ENCODE measurements at regions not wholly inside any gene's neighbourhood (a gene's known extent, or its start where the extent isn't known, plus 50 kb on each side); places are given as distances from the start of the nearest gene placed in this dataset.
"Not testable (repeated sequence)": the region's sequence is repeated elsewhere in the genome, so short reads cannot be mapped to it uniquely, and the experiment has no call there.

DNA sequence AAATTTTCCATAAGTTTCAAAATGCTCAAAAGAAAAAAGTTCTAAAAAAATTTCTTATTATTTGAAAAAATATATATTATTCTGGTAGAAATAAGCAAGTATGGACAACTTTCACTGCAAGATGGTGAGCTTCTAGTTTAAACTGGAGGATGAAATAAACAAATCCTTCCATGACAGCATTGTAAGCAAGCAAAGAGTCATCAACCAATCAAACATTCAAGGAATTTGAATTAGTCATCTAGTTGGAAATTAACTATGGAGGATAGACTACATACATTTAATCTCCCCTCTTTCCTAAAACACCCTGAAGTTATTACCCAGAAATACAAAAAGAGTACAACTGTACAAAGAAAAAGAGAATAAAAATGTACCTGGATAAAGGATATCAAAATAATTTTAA, 51.0 kb upstream of the IRX5 start:
- DNase-seq, result no peak

GRCh38 chr16:54878301-54878700, 52.4 kb upstream of the IRX5 start:
- DNase-seq, result no peak

DNA sequence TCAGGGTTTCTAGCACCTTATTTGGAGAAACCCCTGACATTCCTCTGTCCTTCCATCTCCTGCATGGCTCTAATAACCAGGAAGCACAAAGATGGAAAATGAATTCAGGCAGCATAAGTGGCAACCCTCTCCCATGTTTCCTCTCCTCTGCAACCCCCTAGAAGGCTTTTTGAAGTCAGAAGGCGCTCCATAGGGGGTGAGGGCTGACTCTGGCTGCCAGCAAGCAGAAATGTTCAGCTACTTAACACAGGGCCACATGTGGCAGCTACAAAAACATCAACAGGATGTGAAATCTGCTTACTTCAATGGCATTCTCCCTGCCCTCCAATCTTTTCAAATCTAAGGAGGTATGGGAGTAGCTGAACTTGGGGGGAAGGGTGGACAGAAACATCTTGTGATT, 55.2 kb upstream of the IRX5 start:
- DNase-seq, result no peak

GRCh38 chr16:54873716-54874373, 56.8 kb upstream of the IRX5 start:
- DNase-seq, result not testable (repeated sequence)

DNA sequence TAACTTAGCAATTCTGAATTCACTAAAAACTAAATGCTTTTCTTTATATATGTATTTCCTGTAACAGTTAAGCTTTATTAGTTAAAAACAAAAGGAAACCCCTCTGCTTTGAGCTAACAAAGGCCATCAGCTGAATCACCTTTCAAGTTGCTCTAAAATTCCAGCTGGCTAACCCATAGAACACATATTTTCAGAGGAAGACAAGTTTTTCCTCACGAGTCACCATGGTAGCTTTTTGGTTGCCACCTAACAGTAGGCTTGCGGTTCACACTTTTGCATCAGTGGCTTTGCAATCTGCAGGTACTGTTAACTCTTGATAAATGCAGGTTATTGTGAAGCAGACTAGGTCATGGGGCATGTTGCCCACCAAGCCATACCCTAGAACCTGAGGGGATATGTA, 57.6 kb upstream of the IRX5 start:
- no peak for DNase-seq

DNA sequence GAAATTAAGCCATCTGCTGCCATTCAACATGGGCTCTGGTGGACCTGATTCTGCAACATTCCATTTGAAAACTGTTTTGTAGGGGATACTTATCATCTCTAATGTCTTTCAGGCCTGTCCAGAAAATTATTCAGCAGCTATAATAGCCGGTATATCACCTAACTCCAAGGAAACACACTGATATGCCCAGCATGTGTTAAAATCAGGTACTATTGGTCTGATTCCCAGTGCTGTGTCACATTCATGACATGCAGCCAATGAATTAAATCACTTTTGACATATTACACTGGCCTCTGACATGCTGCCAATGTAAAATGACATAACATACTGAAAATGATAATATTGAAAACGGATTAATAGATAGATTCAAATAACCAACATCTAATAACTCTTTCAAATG, 60.5 kb upstream of the IRX5 start:
- no peak for DNase-seq

GRCh38 chr16:54867302-54867832, 63.3 kb upstream of the IRX5 start:
- no peak for DNase-seq

DNA sequence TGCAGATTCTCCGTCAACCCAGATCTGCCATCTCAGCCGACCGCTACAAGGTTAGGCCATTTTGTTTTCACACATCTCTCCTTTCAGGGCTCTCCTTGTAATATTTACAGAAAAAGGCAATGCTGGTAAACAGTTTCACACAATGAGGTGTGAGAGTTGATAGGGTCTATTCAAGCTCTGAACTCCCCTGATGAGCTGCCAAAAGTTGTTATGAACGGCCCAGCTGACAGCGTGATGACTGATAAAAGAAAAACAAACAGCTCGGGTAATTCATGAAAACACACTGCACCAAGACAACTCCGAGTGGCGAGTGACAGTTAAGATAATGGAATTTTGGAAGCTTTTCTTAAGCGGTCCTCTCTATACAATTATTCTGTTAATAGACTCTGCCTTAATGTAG, 68.1 kb upstream of the IRX5 start:
- DNase-seq, result no peak

- DNase-seq, result no peak
Observed at GRCh38 chr16:54856871-54857270, 73.8 kb upstream of the IRX5 start.

DNA sequence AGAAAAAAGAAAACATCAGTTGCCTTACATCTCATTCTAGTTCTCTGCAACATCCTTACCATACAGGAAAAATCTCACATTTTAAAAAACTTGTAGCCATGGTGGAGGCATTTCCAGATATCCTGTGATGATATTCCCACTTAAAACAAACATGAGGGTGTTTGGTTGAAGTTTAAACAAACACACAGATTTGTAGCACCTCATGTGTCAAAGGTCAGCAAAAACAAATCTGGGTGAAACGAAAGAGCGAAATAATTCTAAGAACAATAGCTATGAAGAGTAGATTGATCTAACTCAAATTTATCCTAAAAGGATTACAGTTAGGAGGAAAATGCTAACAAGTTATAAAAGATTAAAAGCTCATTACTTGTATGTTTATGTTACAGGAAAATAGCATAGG, 83.1 kb upstream of the IRX5 start:
- DNase-seq, result no peak

- DNase-seq, result no peak
Observed at GRCh38 chr16:54847207-54847606, 83.5 kb upstream of the IRX5 start.

- no peak for DNase-seq
Observed at GRCh38 chr16:54846766-54847165, 83.9 kb upstream of the IRX5 start.

DNA sequence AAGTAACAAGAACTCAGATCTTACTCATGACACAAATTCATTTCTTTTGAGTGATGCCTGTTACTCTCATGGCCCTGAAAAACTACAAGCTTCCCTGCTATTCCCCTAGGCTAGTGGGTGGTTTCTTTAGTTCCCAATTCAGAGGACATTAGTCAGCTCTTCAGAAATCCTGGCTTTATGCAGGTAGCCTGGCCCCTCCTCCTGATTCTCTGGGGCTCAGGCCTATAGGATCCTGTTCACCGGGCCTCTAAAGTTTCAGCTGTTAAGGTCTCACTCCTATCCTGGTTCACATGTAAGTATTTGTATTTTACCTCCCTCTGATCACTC, 87.3 kb upstream of the IRX5 start:
- DNase-seq, result no peak

GRCh38 chr16:54842743-54843423, 87.8 kb upstream of the IRX5 start:
- no peak for DNase-seq

GRCh38 chr16:54829691-54830090, 101.0 kb upstream of the IRX5 start:
- DNase-seq, result no peak

- no peak for DNase-seq
Observed at GRCh38 chr16:54822892-54823291, 107.8 kb upstream of the IRX5 start.

- DNase-seq, result no peak
Observed at GRCh38 chr16:54822492-54822891, 108.2 kb upstream of the IRX5 start.

DNA sequence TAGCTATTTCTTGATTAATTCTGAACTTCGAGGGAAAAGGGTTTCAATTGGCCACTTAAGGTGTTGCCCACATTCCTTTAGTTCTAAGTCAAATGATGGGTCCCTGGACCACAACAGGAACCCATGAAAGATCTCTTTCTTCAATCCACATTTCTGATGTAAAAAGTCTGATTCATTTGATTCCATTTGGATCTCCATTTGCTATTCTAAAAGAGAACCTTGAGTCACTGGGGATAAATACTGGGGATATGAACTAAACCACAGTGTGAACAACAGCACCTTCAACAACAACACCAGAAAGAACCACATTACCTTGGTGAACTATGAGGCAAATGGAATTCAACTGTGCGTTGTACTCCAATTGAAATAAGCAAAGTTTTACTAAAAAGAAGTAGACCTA, 108.9 kb upstream of the IRX5 start:
- DNase-seq, result no peak

DNA sequence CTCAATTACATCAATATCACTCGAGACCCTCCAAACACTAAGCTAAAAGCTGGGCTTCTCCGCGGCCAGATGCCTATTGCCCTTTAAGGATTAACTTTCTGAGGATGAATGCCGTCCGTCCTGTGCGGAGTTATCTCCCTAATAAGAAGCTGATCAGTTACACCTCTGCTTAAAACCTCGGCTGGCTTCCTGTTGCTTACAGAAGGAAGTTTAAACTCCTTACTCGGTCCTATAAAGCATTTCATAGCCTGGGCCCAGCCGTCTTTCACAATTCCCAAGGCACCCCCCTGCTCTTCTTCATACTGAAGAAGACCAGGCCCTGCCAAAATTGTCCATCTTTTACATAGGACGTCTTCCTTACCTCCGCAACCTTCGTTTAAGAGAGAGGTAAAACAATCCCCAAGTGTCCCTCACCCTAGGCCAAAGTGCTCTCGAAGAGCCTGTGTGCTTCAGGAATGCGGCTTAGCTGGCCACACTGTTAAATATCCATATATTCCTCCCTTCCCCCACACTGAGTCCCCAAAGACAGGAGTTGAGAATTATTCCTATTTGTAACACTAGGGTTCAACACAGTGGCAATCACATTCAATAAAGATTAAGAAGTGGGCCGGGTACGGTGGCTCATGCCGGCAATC, 112.6 kb upstream of the IRX5 start:
- DNase-seq, result no peak

DNA sequence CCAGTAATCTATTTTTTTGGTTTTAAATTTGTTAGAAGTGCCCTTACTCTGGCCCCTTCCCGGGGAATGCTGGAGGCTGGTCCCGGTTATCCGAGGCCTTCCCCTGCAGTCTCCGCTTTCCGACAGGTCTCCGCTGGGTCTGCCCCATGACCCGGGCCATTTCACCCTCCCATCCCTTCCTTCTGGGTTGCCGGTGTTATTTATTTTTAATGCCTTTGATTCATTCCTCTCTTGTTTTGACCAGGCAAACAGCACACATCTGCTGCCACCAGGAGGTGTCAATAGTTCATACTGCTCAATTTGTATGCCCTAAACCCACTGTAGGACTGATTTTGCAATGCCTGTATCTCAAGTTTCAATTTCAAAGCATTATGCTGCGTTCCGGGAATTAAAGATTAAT, 113.2 kb upstream of the IRX5 start:
- no peak for DNase-seq

DNA sequence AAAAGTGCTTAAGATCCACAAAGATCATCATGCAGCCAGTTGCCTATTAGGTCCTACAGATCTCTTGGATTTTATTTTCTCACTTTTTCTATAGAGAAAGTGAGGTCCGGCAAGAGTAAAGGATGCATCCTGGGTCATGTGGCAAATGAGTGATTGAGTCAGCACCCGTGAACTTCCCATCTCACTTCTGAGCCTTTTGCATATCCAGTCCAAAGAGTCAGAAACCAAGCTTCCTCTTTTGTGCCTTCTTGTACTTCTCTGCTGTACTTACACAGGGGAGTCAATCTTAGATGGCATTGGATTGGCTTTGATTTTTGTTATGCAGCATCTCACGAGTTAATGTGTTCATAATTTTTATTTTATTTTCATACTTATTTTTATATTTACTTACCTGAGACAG, 114.2 kb upstream of the IRX5 start:
- DNase-seq, result no peak

DNA sequence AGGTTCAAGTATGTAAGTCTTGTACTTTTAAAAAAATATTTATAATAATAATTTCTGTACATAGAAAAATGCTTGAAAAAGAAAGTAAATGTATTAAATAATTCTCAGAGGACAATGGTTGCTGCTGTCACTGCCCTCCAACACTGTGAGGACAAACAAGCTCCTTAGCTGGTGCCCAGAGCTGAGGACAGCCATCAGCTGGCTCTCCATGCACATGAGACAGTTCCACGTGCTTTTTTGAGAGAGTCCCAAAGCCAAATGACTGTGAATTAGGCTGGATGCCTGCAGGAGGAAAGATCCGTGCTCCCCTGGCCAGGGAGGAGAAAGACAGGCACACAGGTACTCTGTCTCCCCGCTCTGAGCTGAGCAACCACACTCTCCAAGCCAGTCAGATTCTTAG, 115.5 kb upstream of the IRX5 start:
- DNase-seq, result no peak

DNA sequence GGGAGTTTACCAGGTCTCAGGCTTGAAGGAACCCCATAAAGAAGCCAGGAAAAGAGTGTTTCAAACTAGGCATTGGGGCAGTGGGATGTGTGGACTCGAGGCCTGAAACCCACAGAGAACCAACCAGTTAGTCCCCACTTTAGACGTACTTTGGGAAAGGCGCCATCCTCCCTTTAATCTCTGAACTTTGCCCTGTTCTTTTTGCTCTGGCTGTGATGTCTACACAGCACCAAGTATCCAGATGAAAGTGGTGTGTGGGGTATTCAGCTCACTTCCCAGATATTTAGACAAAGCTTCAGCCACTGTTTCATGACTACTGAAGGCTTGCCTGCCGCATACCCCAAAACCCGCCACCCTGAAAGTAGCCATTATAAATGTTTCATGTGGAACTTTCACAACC, 116.9 kb upstream of the IRX5 start:
- DNase-seq, result no peak

Measured in hypothalamus (tissue), 51 donors.